OCI-LY1 (cell line): ENCODE measurements at regions not wholly inside any gene's neighbourhood (a gene's known extent, or its start where the extent isn't known, plus 50 kb on each side); places are given as distances from the start of the nearest gene placed in this dataset.

Source experiments
- H2AFZ ChIP-seq: fragments of 200-600 bp; sonication (generic), shearing (Covaris generic); 2 replicates; pipeline ENCODE4 v1.6.0; 2014; ENCODE audit warnings: antibody characterized with exemption, mild to moderate bottlenecking, low read length
- H3F3A ChIP-seq: fragments of 200-600 bp; sonication (generic), shearing (Covaris generic); 2 replicates; pipeline ENCODE4 v1.6.0; 2014; ENCODE audit warnings: mild to moderate bottlenecking, antibody characterized with exemption, low read length, moderate library complexity; ENCODE audit not compliant: insufficient read depth
- H3K27ac ChIP-seq: fragments of 200-600 bp; sonication (generic); 2 replicates; pipeline ENCODE4 v1.5.1; 2014; ENCODE audit warnings: low read length, mixed run types, mild to moderate bottlenecking, low read depth; ENCODE audit not compliant: poor library complexity, severe bottlenecking
- H3K27me3 ChIP-seq: fragments of 200-600 bp; sonication (generic); 2 replicates; pipeline ENCODE4 v1.6.0; 2014; ENCODE audit warnings: antibody characterized with exemption, mild to moderate bottlenecking, low read length, moderate library complexity; ENCODE audit not compliant: insufficient read depth
- H3K36me3 ChIP-seq: fragments of 200-600 bp; sonication (generic); 2 replicates; pipeline ENCODE4 v1.6.1; 2014; ENCODE audit warnings: mild to moderate bottlenecking, antibody characterized with exemption, low read length, moderate library complexity, mixed read lengths; ENCODE audit not compliant: insufficient read depth
- H3K4me1 ChIP-seq: fragments of 200-600 bp; sonication (generic); 2 replicates; pipeline ENCODE4 v1.5.1; 2014; ENCODE audit warnings: mild to moderate bottlenecking, low read length, moderate library complexity; ENCODE audit not compliant: insufficient read depth, severe bottlenecking
- H3K4me2 ChIP-seq: fragments of 200-600 bp; sonication (generic), shearing (Covaris generic); 2 replicates; pipeline ENCODE4 v1.6.1; 2014; ENCODE audit warnings: low read length
- H3K4me3 ChIP-seq: fragments of 200-600 bp; sonication (generic); 2 replicates; pipeline ENCODE4 v1.5.1; 2014; ENCODE audit warnings: low read length, low read depth, mild to moderate bottlenecking, mixed read lengths; ENCODE audit not compliant: poor library complexity, severe bottlenecking
- H3K79me2 ChIP-seq: fragments of 200-600 bp; shearing (Covaris generic); 2 replicates; pipeline ENCODE4 v1.6.1; 2016; ENCODE audit warnings: mixed run types, low read length, mixed read lengths; ENCODE audit not compliant: insufficient read depth
- H3K9ac ChIP-seq: fragments of 200-600 bp; sonication (generic), shearing (Covaris generic); 2 replicates; pipeline ENCODE4 v1.6.1; 2014; ENCODE audit warnings: mild to moderate bottlenecking, low read length, mixed read lengths
- H3K9me2 ChIP-seq: fragments of 200-600 bp; sonication (generic), shearing (Covaris generic); 2 replicates; pipeline ENCODE4 v1.6.1; 2014; ENCODE audit warnings: low read depth, mild to moderate bottlenecking, low read length, mixed read lengths
- H3K9me3 ChIP-seq: fragments of 200-600 bp; shearing (Covaris generic); 2 replicates; pipeline ENCODE4 v1.6.1; 2014; ENCODE audit warnings: low read length, mixed read lengths
- H4K20me1 ChIP-seq: fragments of 200-600 bp; sonication (generic), shearing (Covaris generic); 2 replicates; pipeline ENCODE4 v1.6.0; 2016; ENCODE audit warnings: mild to moderate bottlenecking, low read length; ENCODE audit not compliant: insufficient read depth
- CTCF ChIP-seq: fragments of 200-600 bp; sonication (generic), shearing (Covaris generic); IDR thresholded peaks from 2 replicates; pipeline ENCODE4 v1.5.1; 2017; ENCODE audit warnings: mild to moderate bottlenecking, antibody characterized with exemption, low read length, moderate library complexity, mixed read lengths
- EZH2 ChIP-seq: fragments of 200-600 bp; sonication (generic), shearing (Covaris generic); IDR thresholded peaks from 2 replicates; pipeline ENCODE4 v1.8.0; 2017; ENCODE audit warnings: borderline replicate concordance, mixed run types, mild to moderate bottlenecking, antibody characterized with exemption, low read length, moderate library complexity, mixed read lengths

GRCh38 chr1:240019524-240019923 is 72.2 kb upstream of the FMN2 start:
- no peak overlapping the region for H3K9ac ChIP-seq
- H3K9me3 ChIP-seq, result peaks cover 3% of the 10 kb centered on the region; the same call in 1 of the 2 replicates
- no peaks in the 10 kb centered on the region for H3F3A ChIP-seq
- H3K36me3 ChIP-seq, result no peaks in the 10 kb centered on the region
- H3K27me3 ChIP-seq, result no peaks in the 10 kb centered on the region
- no peak overlapping the region for H3K4me3 ChIP-seq
- H3K79me2 ChIP-seq, result no peaks in the 10 kb centered on the region
- no peak overlapping the region for H3K27ac ChIP-seq
- H2AFZ ChIP-seq, result no peak overlapping the region
- no peaks in the 10 kb centered on the region for H3K9me2 ChIP-seq
- no peak overlapping the region for H3K4me2 ChIP-seq
- H4K20me1 ChIP-seq, result no peaks in the 10 kb centered on the region
- no peaks in the 10 kb centered on the region for H3K4me1 ChIP-seq
- TF ChIP-seq CTCF (no peak), EZH2 (no peak)

GRCh38 chr1:240020871-240021270 is 70.8 kb upstream of the FMN2 start:
- H3K79me2 ChIP-seq, result no peaks in the 10 kb centered on the region
- no peak for TF ChIP-seq EZH2
- TF ChIP-seq CTCF, result no peak

GRCh38 chr1:240021709-240022108 is 70.0 kb upstream of the FMN2 start:
- Histone ChIP-seq H3K36me3 (no peaks in the 10 kb centered on the region), H2AFZ (no peak overlapping the region), H3K79me2 (no peaks in the 10 kb centered on the region), H4K20me1 (no peaks in the 10 kb centered on the region), H3K4me3 (no peak overlapping the region), H3K9ac (no peak overlapping the region), H3K27ac (no peak overlapping the region), H3K9me2 (no peaks in the 10 kb centered on the region), H3F3A (no peaks in the 10 kb centered on the region), H3K4me1 (no peaks in the 10 kb centered on the region), H3K9me3 (peaks cover 3% of the 10 kb centered on the region; the same call in 1 of the 2 replicates), H3K4me2 (no peak overlapping the region), H3K27me3 (no peaks in the 10 kb centered on the region)
- no peak for TF ChIP-seq EZH2
- no peak for TF ChIP-seq CTCF

More at GRCh38 chr1:240020871-240021270, 70.8 kb upstream of the FMN2 start:
- Histone ChIP-seq H3K4me3 (no peak overlapping the region), H3K27me3 (no peaks in the 10 kb centered on the region), H2AFZ (no peak overlapping the region), H3K27ac (no peak overlapping the region), H3K9ac (no peak overlapping the region), H3K4me1 (no peaks in the 10 kb centered on the region), H3K9me3 (peaks cover 3% of the 10 kb centered on the region; the same call in 1 of the 2 replicates), H3F3A (no peaks in the 10 kb centered on the region), H3K36me3 (no peaks in the 10 kb centered on the region), H3K9me2 (no peaks in the 10 kb centered on the region), H3K4me2 (no peak overlapping the region), H4K20me1 (no peaks in the 10 kb centered on the region)
